GM21786 (cell line): ENCODE measurements at regions not wholly inside any gene's neighbourhood (a gene's known extent, or its start where the extent isn't known, plus 50 kb on each side); places are given as distances from the start of the nearest gene placed in this dataset.
"Not testable (repeated sequence)": the region's sequence is repeated elsewhere in the genome, so short reads cannot be mapped to it uniquely, and the experiment has no call there.

Experiments
- ATAC-seq: cut with Tn5 transposase; IDR thresholded peaks from one replicate; pipeline ENCODE4 v1.9.1; 2021; ENCODE audit not compliant: unreplicated experiment

GRCh38 chr14:92223025-92223424 lies 99.9 kb upstream of the SLC24A4 start:
- ATAC-seq, result no peak

GRCh38 chr14:92224358-92224954 lies 98.5 kb upstream of the SLC24A4 start:
- ATAC-seq, result no peak

DNA sequence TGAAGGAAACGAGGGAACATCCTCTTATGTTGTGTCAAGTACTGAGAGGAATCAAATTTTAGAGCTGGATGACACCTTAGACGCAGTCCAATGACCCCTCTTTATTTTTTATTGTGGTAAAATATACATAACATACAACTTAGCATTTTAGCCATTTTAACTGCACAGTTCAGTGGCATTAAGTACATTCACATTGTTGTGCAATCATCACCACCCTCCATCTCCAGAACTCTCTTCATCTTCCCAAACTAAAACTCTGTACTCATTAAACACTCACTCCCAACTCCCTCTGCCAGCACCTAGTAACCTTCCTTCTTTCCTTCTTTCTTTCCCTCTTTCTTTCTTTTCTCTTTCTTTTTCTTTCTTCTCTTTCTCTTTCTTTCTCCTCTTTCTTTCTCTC lies 97.2 kb upstream of the SLC24A4 start:
- no peak for ATAC-seq

DNA sequence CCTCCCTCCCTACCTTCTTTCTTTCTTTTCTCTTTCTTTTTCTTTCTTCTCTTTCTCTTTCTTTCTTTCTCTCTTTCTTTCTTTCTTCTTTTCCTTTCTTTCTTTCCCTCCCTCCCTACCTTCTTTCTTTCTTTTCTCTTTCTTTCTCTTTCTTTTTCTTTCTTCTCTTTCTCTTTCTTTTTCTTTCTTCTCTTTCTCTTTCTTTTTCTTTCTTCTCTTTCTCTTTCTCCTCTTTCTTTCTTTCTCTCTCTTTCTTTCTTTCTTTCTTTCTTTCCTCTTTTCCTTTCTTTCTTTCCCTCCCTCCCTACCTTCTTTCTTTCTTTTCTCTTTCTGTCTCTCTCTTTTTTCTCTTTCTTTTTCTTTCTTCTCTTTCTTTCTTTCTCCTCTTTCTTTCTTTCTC lies 96.8 kb upstream of the SLC24A4 start:
- not testable (repeated sequence) for ATAC-seq

- no peak for ATAC-seq
These were observed 86.6 kb upstream of the SLC24A4 start for GRCh38 chr14:92236243-92236900.

DNA sequence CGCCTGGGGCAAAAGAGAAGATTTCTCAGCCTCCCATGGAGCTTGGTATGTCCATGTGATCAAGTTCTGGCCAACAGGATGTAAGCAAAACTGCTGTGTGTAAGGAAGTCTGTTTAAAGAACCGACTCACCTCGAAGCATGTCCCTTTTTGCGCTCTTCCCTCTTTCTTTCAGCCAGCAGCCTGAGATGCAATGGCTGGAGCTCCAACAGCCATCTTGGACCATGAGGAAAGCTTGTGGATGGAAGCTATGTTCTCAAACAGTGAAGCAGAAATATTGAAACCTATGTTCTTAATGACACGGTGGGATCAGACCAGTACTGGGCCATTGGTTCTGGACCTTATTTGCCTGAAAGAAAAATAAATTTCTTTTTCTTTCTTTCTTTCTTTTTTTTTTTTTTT lies 82.3 kb upstream of the SLC24A4 start:
- no peak for ATAC-seq

DNA sequence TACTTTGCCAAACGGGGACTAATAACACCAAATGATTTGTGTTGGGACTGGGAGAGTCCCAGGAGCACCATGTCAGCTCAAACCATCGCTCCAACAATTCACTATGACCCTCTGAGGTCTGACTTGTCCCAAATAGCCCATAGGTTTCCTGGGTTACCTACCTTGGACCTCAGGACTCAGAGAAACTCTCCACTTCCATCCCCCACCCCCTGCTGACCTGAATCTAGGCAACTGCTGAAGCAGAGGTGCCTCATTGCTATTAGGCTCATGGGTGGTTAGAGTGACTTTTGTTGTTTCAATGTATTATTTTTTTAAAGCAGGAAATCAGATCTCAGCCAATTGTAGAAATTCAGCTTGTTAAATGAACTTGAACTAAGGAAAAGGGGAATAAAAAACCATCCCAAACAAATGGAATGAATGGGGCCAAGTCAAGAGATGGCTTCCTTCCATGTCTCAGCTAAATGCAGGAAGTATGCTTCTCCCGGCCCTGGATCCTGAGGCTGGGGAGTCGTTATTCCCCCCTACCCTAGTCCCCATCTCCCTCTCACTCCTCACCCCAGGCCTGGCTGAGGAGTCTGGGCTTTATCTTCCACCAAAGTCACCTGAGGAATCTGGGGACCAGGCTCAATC lies 80.9 kb upstream of the SLC24A4 start:
- ATAC-seq, result no peak

- ATAC-seq, result no peak
These were observed 78.2 kb upstream of the SLC24A4 start for GRCh38 chr14:92244805-92245204.

- no peak for ATAC-seq
These were observed 75.6 kb upstream of the SLC24A4 start for GRCh38 chr14:92247341-92247740.

GRCh38 chr14:92247947-92248346 lies 75.0 kb upstream of the SLC24A4 start:
- no peak for ATAC-seq

DNA sequence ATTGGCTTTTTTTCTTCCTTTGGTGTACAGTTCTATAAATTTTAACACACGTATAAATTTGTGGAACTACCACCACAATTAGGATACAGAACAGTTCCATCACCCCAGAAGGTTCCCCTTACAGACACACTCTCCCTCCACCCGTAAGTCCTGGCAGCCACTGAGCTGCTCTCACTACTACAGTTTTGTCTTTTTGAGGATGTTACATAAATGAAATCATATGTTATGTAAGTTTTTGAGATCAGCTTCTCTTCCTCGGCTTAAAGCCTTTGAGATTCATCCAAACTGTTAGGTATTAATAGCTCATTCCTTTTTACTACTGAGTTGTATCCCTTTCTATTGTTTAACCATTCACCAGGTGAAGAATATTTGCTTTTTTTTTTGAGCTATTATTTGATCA lies 74.3 kb upstream of the SLC24A4 start:
- ATAC-seq, result no peak

DNA sequence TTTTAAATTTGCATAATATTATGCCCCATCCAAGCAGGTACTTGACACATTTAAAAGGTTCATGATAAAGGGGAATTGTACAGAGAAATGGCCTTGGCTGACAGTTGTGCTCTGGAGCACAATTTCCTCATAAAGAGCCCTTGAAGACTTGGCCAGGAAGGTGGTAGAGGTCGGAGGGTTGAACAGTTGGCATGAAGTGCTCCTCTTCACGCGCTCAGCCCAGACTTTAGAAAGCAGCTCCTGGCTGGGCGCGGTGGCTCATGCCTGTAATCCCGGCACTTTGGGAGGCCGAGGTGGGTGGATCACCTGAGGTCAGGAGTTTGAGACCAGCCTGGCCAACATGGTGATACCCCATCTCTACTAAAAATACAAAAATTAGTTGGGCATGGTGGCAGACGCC lies 72.6 kb upstream of the SLC24A4 start:
- not testable (repeated sequence) for ATAC-seq

DNA sequence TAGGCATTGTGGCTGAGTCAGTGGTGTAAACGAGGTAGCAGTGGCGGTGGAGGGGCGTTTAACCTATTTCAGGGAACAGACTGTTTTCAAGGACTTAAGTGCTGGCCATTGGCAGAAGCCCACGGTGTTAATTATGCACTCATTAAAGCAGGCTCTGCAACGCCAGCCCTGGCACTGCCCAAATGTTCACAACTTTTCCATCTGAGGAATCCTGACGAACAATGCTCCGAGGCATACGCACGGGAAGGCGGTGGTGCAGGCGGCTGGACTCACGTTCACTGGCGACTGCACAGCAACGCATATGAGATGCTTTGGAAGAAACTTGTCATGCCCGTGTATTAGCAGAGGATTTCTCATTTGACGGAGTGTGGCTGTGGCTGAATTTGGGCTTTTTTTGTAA lies 70.6 kb upstream of the SLC24A4 start:
- no peak for ATAC-seq

DNA sequence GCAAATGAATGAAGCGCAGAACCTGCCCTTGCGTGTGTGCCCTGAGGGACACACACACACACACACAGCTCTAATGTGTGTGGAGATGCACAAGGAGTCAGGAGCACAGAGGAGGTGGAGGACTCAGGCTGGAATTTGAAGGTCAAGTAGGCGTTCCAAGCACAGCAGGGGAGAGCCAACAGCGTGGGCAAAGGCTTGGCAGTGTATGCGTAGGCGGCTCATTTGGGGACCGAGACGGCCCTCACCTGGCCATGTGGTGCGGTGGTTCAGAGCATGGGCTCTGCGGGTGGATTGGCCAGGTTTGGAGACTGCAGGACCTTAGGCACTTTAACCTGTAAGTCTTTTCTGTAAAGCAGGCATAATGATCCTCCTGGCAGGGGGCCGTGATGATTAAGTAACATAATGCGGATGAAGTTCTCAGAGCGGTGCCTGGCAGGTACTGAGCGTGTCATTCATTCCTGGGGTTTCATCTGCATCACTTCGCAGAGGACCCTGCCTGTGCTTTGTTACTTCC lies 69.5 kb upstream of the SLC24A4 start:
- no peak for ATAC-seq

GRCh38 chr14:92254786-92255185 lies 68.2 kb upstream of the SLC24A4 start:
- no peak for ATAC-seq

- no peak for ATAC-seq
These were observed 64.0 kb upstream of the SLC24A4 start for GRCh38 chr14:92258934-92259333.

DNA sequence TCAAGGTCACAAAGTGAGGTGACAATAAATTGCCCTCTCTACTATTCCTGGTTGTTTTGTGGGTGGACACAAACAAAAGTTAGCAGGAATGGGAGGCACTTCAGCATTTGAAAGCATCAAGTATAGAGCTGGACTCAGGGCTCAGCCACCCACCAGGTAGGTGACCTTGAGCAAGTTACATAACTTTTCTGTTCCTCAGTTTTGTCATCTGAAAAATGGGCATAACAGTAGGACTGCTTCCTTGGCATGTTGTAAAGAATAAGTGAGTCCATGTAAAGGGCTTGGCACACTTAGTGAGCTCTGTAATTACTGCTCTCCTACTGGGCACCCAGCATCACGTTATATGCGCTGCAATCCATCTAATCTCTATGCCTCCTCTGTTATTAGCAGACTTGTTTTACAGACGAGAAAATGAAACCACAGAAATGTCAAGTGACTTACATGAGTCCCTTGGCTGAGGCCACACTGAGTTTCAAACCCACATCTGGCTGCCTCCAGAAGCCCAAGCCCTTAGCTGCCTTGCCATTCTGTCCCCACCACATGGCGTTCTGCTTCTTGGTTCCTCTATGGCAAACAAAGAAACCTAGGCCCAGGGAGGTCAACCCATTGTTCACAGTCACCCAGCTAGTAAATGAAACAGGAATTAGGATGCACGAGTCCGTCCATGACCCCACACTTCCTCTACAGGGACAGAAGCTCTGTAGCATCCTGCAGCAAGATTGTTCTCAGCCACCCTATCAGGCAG lies 63.2 kb upstream of the SLC24A4 start:
- peak; percentile 83 for ATAC-seq

GRCh38 chr14:92263681-92264080 lies 59.3 kb upstream of the SLC24A4 start:
- ATAC-seq, result no peak

- no peak for ATAC-seq
These were observed 58.8 kb upstream of the SLC24A4 start for GRCh38 chr14:92264195-92264594.

GRCh38 chr14:92266216-92266615 lies 56.7 kb upstream of the SLC24A4 start:
- no peak for ATAC-seq
